Dendritic cell treated with granulocyte-macrophage colony-stimulating factor and Interleukin-4, amounts not matched to agents 40 ng/mL and 50 ng/mL, for 4 days (primary cell): ENCODE measurements at regions not wholly inside any gene's neighbourhood (a gene's known extent, or its start where the extent isn't known, plus 50 kb on each side); places are given as distances from the start of the nearest gene placed in this dataset.

Source experiments
- H3K27ac Mint-ChIP-seq: one replicate; pipeline ENCODE4 v1.8.0; 2022; ENCODE audit warnings: mild to moderate bottlenecking, mixed read lengths
- H3K27me3 Mint-ChIP-seq: one replicate; pipeline ENCODE4 v1.8.0; 2022; ENCODE audit warnings: mild to moderate bottlenecking, mixed read lengths
- H3K36me3 Mint-ChIP-seq: one replicate; pipeline ENCODE4 v1.8.0; 2022; ENCODE audit warnings: low read depth, mixed read lengths
- H3K4me1 Mint-ChIP-seq: one replicate; pipeline ENCODE4 v1.8.0; 2022; ENCODE audit warnings: low read depth, mixed read lengths
- H3K4me3 Mint-ChIP-seq: one replicate; pipeline ENCODE4 v1.8.0; 2022; ENCODE audit warnings: mild to moderate bottlenecking, moderate library complexity, mixed read lengths
- H3K9me3 Mint-ChIP-seq: one replicate; pipeline ENCODE4 v1.8.0; 2022; ENCODE audit warnings: mixed read lengths
- intact Hi-C: fragments of 100-400 bp; cut with micrococcal nuclease; formaldehyde crosslinking; loops from one replicate; pipeline ENCODE4 v1.15.0; 2022

DNA sequence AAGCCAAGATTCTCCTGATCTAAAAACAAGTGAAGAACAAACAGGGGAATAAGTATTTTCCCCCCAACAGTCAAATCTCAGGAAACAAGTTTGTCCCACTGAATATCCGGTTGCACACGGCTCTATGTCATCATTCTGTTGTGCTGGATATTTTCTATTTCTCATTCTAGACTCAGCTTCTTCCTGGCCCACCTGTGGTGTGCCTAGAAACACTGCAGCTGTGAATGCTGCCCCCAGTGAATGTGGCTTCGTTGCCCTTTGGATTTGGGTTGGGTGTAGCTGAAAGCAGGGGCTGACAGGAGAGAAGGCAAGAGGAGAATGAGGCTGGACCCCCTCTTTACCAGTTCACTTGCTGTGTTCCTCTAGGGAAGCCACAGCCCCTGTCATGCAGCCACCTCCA is 181.2 kb upstream of the PROK2 start:
- no peaks in the 10 kb centered on the region for H3K9me3 Mint-ChIP-seq
- no peak overlapping the region for H3K27ac Mint-ChIP-seq
- no peaks in the 10 kb centered on the region for H3K36me3 Mint-ChIP-seq
- no peak overlapping the region for H3K4me3 Mint-ChIP-seq
- H3K27me3 Mint-ChIP-seq = peaks cover 64% of the 10 kb centered on the region
- H3K4me1 Mint-ChIP-seq = no peaks in the 10 kb centered on the region
- intact Hi-C loops = no loop called here

DNA sequence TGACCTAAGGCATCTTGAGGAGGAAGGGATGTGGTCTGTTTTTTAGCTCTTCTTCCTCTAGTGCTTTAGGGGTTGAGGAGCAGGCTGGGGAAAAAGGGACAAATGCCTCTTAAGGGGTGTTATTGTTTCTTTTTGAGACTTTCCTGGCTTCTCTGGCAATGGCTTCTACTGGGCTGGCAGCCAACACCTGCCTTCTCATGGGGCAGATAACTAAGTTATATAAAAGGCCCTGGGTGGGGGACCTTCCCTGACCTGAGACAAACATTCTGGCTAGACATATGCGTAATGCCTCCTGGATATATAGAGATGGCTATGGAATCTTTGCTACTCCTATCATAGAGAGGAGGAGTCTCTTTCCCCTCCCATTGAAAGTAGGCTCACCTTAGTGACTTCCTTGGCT is 179.2 kb upstream of the PROK2 start:
- Mint-ChIP-seq H3K9me3 (no peaks in the 10 kb centered on the region), H3K27ac (no peak overlapping the region), H3K36me3 (no peaks in the 10 kb centered on the region), H3K4me3 (no peak overlapping the region), H3K27me3 (peaks cover 70% of the 10 kb centered on the region), H3K4me1 (no peaks in the 10 kb centered on the region)
- intact Hi-C loops = no loop called here

DNA sequence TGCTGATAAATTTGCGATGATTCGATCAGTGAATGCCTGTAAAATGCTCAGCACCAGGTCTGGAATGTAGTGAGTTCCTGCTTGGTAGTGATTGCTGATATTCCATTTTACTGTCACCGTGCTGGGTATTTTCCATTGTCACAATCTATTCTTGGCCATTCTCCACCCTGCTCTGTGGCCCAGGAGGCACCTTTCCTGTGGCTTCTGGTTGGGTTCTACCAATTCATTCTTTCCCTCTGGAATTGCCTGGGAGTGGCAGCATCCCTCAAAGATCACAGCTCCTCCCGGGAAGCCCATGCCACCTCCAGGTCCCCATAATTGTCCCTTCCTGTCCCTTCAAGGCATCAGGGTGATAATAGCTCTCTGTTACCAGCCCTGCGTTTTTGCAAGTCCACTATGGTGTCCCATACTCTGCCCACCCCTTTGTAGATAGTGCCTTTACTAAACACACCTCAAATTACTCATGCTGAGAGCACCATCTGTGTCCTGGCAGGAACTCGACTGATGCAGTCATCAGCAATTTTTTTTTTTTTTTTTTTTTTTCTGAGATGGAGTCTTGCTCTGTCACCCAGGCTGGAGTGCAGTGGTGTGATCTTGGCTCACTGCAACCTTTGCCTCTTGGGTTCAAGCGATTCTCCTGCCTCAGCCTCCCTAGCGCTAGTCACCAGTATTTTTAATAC is 177.8 kb upstream of the PROK2 start:
- H3K4me3 Mint-ChIP-seq = no peak overlapping the region
- H3K27ac Mint-ChIP-seq = no peak overlapping the region
- no peaks in the 10 kb centered on the region for H3K9me3 Mint-ChIP-seq
- intact Hi-C loops = no loop called here
- H3K27me3 Mint-ChIP-seq = peaks cover 64% of the 10 kb centered on the region
- H3K36me3 Mint-ChIP-seq = no peaks in the 10 kb centered on the region
- H3K4me1 Mint-ChIP-seq = no peaks in the 10 kb centered on the region

DNA sequence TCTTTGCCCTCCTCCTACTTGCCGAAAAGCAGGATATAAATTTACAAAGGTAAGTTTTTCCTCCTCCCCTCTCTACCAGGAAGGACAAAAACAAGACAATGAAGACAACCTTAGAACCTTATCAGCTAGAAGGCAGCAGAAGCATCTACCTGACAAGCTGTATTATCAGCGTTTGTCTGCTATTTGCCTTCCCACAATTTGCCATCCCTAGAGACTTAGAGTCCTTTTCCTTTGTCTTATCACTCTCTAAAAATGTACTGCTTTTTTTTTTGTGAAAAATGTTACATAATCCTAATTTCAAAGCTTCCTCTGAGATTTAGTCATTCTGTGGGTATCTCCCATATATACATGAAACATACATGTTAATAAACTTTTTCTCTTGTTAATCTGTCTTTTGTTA is 176.9 kb upstream of the PROK2 start:
- intact Hi-C loops = no loop called here
- peaks cover 63% of the 10 kb centered on the region for H3K27me3 Mint-ChIP-seq
- no peaks in the 10 kb centered on the region for H3K4me1 Mint-ChIP-seq
- H3K36me3 Mint-ChIP-seq = no peaks in the 10 kb centered on the region
- no peak overlapping the region for H3K4me3 Mint-ChIP-seq
- no peaks in the 10 kb centered on the region for H3K9me3 Mint-ChIP-seq
- H3K27ac Mint-ChIP-seq = no peak overlapping the region

DNA sequence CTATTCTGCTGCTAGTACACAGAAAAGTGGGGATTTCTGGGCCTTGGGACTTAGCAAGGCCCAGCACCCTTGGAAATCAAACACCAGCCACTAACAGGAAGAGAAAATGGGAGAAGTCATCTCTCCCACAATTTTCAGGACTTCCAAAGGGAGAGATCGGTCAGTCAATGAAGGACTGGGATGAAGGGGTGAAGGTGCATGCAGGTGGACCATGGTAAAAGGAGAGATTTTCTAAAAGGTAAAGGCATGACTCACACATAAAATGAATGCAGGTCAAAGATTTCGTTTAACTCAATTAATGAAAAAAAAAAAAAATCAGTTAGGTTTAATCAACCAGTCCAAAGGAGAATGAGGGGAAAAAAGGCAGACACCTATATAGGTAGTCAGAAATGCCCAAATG is 176.4 kb upstream of the PROK2 start:
- intact Hi-C loops = no loop called here
- H3K27me3 Mint-ChIP-seq = peaks cover 59% of the 10 kb centered on the region
- H3K9me3 Mint-ChIP-seq = no peaks in the 10 kb centered on the region
- no peaks in the 10 kb centered on the region for H3K4me1 Mint-ChIP-seq
- no peaks in the 10 kb centered on the region for H3K36me3 Mint-ChIP-seq
- no peak overlapping the region for H3K4me3 Mint-ChIP-seq
- no peak overlapping the region for H3K27ac Mint-ChIP-seq

DNA sequence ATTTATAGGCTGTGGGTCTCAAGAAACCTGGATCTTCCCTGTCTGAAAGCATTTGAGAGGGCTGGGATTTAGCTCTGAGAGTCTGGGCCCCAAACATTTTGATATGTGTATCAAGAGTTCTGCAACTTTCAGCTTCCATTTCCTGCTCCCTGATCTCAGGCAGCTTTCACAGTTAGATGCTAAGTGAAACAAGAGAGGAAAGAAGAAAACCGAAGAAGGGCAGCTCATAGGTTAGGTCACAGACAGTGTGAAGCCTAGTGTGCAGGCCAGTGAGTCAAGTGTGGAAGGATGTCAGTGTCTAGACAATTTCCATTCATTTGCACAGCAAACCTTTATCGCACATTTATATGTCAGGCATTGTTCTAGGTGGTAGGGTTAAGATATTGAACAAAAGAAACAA is 173.6 kb upstream of the PROK2 start:
- Mint-ChIP-seq H3K36me3 (no peaks in the 10 kb centered on the region), H3K9me3 (no peaks in the 10 kb centered on the region), H3K4me1 (peaks cover 8% of the 10 kb centered on the region), H3K4me3 (no peak overlapping the region), H3K27me3 (peaks cover 47% of the 10 kb centered on the region), H3K27ac (no peak overlapping the region)
- intact Hi-C loops = loop anchor here (5.0 kb wide), 1 partner anchor 859 kb away; no protein-coding TSS in a partner anchor

DNA sequence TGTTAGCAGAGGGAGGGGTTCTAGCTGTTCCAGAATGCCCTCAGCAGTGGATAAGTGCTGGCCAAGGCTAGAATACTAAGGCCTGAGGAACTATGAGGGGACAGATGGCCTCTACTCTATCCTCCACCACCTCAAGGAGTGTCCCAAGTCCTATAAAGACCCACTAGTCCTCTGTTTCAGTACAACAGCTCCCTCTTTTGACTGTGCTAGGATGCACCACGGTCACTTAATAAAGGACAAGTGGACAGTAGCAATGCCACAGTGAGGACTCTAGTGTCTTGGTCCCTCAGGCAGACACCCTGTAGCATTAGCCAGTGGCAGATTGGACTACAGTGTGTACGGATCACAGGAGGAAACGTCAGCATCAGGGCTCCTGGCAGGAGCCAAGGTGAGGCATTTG is 171.8 kb upstream of the PROK2 start:
- H3K36me3 Mint-ChIP-seq = no peaks in the 10 kb centered on the region
- intact Hi-C loops = loop anchor here (5.0 kb wide), 1 partner anchor 861 kb away; no protein-coding TSS in a partner anchor
- peaks cover 53% of the 10 kb centered on the region for H3K27me3 Mint-ChIP-seq
- H3K27ac Mint-ChIP-seq = no peak overlapping the region
- H3K9me3 Mint-ChIP-seq = no peaks in the 10 kb centered on the region
- no peak overlapping the region for H3K4me3 Mint-ChIP-seq
- H3K4me1 Mint-ChIP-seq = peaks cover 8% of the 10 kb centered on the region

DNA sequence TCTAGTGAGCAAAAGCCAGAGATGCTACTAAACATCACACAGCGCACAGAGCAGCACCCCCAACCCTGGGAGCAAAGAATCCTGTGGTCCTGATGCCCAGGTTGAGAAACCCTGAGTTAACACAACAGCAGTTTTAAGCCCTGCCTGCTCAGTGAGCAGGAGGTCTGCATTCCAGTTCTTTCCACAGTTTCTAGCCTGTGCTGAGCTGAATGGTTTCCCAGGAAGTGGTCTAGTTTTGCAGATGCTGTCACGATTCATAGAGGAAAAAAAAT is 171.1 kb upstream of the PROK2 start:
- no peak overlapping the region for H3K27ac Mint-ChIP-seq
- H3K27me3 Mint-ChIP-seq = peaks cover 55% of the 10 kb centered on the region
- H3K4me3 Mint-ChIP-seq = no peak overlapping the region
- intact Hi-C loops = loop anchor here (5.0 kb wide), 1 partner anchor 861 kb away; no protein-coding TSS in a partner anchor
- H3K4me1 Mint-ChIP-seq = peaks cover 13% of the 10 kb centered on the region
- H3K9me3 Mint-ChIP-seq = no peaks in the 10 kb centered on the region
- H3K36me3 Mint-ChIP-seq = no peaks in the 10 kb centered on the region

DNA sequence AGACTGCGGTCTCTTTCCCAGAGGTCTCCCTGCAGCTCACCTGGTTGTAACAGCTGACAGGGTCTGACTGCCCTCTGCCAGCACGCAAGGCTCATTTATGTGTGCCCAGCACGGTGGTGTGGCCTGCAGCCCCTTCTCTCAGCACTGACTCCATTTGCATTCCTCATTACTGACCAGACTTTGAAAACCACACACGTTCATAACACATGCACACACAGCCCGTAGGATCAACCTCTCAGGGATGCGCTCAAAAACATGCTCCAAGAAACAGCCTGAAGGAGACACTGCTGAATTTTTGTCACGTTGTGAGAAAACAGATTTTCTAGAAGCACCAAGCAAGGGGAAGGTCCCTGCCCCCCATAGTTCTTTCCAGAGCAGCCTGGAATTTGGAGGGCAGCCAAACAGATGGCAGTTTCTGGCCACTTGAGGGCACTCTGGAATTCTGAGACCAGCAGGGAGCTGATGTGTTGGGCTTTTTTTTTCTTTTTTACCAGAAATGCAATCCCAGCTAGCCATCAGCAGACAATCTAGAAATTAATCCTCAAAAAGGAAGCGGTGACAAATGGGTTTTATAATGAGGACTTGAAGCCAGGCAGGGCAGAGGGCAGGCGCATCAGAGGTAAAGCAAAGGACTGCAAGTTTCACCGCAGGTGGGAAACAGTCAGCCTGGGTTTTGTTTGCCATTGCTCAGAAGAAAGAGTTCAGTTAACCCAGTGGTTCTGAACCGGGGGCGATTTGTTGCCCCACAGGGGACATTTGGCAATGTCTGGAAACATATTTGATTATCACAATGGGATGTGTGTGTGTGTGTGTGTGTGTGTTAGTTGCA is 170.5 kb upstream of the PROK2 start:
- no peaks in the 10 kb centered on the region for H3K9me3 Mint-ChIP-seq
- no peak overlapping the region for H3K27ac Mint-ChIP-seq
- H3K36me3 Mint-ChIP-seq = no peaks in the 10 kb centered on the region
- peaks cover 58% of the 10 kb centered on the region for H3K27me3 Mint-ChIP-seq
- intact Hi-C loops = loop anchor here (5.0 kb wide), 1 partner anchor 862 kb away; no protein-coding TSS in a partner anchor
- no peak overlapping the region for H3K4me3 Mint-ChIP-seq
- H3K4me1 Mint-ChIP-seq = peaks cover 13% of the 10 kb centered on the region

DNA sequence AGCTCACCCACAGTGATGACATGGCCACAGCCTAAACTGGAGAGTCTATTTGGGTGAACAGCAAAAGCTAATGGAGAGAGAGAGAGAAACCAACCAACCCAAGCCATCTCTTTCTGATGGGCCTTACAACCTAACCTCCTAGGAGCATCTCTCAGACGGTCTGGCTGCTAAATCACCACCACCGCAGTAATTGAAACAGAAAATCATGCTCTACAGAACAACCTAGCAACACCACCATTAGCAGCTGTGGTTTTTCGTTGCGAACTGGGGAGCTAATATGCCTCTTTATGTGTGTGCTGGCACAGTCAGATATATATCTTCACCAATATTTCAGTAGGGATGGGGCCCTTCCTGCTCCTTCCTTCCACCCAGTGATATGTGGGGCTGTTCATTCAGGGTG is 166.9 kb upstream of the PROK2 start:
- Mint-ChIP-seq H3K9me3 (no peaks in the 10 kb centered on the region), H3K27me3 (peaks cover 77% of the 10 kb centered on the region), H3K4me3 (no peak overlapping the region), H3K36me3 (no peaks in the 10 kb centered on the region), H3K27ac (no peak overlapping the region), H3K4me1 (peaks cover 13% of the 10 kb centered on the region)
- intact Hi-C loops = no loop called here

DNA sequence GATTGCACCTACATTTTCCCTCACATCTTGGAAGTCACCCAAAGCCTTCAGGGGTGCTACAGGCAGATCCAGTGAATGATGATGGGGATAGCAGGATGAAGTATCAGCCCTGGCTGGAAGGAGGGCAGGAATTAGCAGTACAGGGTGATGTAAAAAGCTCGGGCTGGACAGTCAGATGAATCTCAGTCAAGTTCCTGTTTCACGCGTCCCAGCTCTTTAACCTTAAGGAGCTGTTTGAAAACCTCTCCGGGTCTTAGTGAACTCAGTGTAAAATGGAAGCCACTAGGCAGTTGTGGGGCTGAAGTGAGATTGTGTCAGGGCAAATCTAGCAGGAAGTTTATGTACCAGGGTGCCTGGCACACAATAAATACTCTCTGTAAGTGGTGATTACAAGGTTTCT is 166.4 kb upstream of the PROK2 start:
- H3K4me1 Mint-ChIP-seq = peaks cover 13% of the 10 kb centered on the region
- H3K27ac Mint-ChIP-seq = no peak overlapping the region
- intact Hi-C loops = no loop called here
- H3K36me3 Mint-ChIP-seq = no peaks in the 10 kb centered on the region
- peaks cover 78% of the 10 kb centered on the region for H3K27me3 Mint-ChIP-seq
- H3K4me3 Mint-ChIP-seq = no peak overlapping the region
- H3K9me3 Mint-ChIP-seq = no peaks in the 10 kb centered on the region

DNA sequence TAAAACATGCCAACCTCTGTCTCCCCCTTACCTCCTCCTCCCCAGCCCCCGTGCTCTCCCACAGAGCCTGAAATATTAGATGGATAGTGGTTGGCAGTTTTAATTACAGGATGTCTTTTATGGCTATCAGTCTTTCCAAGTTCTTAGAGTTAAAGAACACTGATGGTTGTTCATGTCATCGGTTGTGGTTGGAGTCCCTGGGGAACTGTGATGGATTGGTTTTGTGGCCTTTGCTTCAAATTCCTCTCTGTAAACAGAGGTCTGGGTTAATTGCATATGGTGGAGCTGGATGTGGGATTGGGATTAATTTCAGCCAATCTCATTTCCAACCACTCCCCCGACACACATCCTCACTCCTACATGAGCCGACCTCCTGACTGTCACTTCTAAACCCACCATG is 164.5 kb upstream of the PROK2 start:
- intact Hi-C loops = no loop called here
- Mint-ChIP-seq H3K27ac (no peak overlapping the region), H3K4me1 (peaks cover 5% of the 10 kb centered on the region), H3K4me3 (no peak overlapping the region), H3K36me3 (no peaks in the 10 kb centered on the region), H3K9me3 (no peaks in the 10 kb centered on the region), H3K27me3 (peaks cover 82% of the 10 kb centered on the region)

DNA sequence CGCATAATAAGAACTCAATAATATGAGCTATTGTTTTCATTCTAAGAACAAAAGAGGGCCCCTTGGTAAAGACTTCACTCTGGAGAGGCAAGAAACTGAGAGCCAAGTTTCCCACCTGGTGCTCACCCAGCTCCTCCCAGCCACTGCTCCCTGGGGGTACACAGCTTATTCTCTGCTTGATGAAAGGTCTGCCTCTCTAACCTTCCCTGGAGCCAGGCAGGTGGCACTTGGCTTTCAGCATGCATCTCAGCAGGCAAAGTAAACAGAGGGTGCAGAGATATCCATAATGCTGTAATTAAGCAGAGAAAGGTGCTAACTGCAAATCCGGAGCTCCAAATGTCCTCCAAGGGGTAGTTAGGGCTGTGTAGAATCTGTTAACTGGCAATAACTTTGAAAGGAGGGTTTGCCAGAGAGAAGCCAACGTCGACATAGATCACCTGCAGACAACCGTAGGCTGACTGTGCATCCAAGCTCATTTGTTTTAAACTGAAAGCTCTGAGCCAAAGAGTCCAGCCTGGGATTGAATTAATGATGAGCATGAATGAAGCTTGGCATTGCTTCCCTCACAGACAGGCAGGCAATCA is 159.6 kb upstream of the PROK2 start:
- Mint-ChIP-seq H3K4me1 (peaks cover 10% of the 10 kb centered on the region), H3K4me3 (no peak overlapping the region), H3K27me3 (peaks cover 81% of the 10 kb centered on the region), H3K27ac (no peak overlapping the region), H3K36me3 (no peaks in the 10 kb centered on the region), H3K9me3 (no peaks in the 10 kb centered on the region)
- intact Hi-C loops = no loop called here

DNA sequence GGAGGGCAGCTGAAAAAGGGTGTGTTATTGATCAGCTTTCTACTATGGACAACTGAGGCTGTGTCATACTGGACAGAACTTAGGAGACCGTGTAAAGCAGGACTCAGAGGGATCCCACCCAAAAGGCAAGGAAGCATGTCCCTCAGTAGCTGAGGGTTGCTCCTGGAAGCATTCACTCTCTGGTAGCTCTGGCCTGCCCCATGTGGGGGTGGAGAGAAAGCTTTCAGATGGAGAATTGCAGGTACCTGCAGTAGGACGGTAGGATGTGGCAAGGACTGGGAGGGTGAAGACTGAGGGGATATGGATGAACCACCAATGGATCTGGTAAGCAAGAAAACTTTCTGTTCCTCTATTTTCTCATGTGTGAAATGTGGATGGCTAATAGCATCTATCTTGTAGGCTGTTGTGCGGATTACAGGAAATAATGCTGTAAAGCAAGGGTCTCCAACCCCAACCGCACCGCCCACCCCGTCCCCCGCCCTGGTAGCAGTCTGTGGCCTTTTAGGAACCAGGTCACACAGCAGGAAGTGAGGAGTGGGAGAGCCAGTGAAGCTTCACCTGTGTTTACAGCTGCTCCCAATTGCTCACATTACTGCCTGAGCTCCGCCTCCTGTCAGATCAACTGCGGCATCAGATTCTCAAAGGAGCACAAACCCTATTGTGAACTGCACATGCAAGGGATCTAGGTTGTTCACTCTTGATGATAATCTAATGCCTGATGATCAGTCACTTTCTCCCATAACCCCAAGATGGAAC is 157.7 kb upstream of the PROK2 start:
- Mint-ChIP-seq H3K4me1 (peaks cover 14% of the 10 kb centered on the region), H3K36me3 (no peaks in the 10 kb centered on the region), H3K27ac (no peak overlapping the region), H3K4me3 (no peak overlapping the region), H3K27me3 (peaks cover 69% of the 10 kb centered on the region), H3K9me3 (no peaks in the 10 kb centered on the region)
- intact Hi-C loops = no loop called here
